ENCODE measurements at regions not wholly inside any gene's neighbourhood (a gene's known extent, or its start where the extent isn't known, plus 50 kb on each side); places are given as distances from the start of the nearest gene placed in this dataset.

GRCh38 chr13:38490657-38491056 is 141.0 kb downstream of the UFM1 start:
- no peak for DNase-seq
- H3K36me3 ChIP-seq (ENCODE audit: control insufficient read depth in 3 of 3, insufficient read depth in 2 of 3, low read depth in 1 of 3, low read length in 3 of 3) = no peaks in the 10 kb centered on the region
- WGBS, 3 donors = 58 to 60% (median 59%) methylated on average over 3 of the region's 3 CpGs
- no peaks in the 10 kb centered on the region for H3K9me3 ChIP-seq (ENCODE audit: control insufficient read depth in 2 of 2, insufficient read depth in 1 of 2, low read depth in 1 of 2, low read length in 1 of 2)
- no peaks in the 10 kb centered on the region for H3K4me1 ChIP-seq (ENCODE audit: control insufficient read depth in 3 of 3, insufficient read depth in 2 of 3, low read depth in 1 of 3, low read length in 2 of 3)
- no peak overlapping the region for H3K27ac ChIP-seq (ENCODE audit: low read depth in 1 of 3, low read length in 2 of 3)
- H3K4me3 ChIP-seq (ENCODE audit: low read depth in 1 of 3, low read length in 3 of 3) = no peak overlapping the region
- no peak for FAIRE-seq
- no peaks in the 10 kb centered on the region for H3K27me3 ChIP-seq (ENCODE audit: control insufficient read depth in 3 of 3, insufficient read depth in 3 of 3, low read length in 3 of 3)

- Histone ChIP-seq H3K27me3 (ENCODE audit: control insufficient read depth in 3 of 3, insufficient read depth in 3 of 3, low read length in 3 of 3) (no peaks in the 10 kb centered on the region), H3K27ac (ENCODE audit: low read depth in 1 of 3, low read length in 2 of 3) (no peak overlapping the region), H3K4me3 (ENCODE audit: low read depth in 1 of 3, low read length in 3 of 3) (no peak overlapping the region), H3K9me3 (ENCODE audit: control insufficient read depth in 2 of 2, insufficient read depth in 1 of 2, low read depth in 1 of 2, low read length in 1 of 2) (peaks cover 0 to 3% of the 10 kb centered on the region in 2 donors), H3K36me3 (ENCODE audit: control insufficient read depth in 3 of 3, insufficient read depth in 2 of 3, low read depth in 1 of 3, low read length in 3 of 3) (no peaks in the 10 kb centered on the region), H3K4me1 (ENCODE audit: control insufficient read depth in 3 of 3, insufficient read depth in 2 of 3, low read depth in 1 of 3, low read length in 2 of 3) (no peaks in the 10 kb centered on the region)
- FAIRE-seq (no peak), DNase-seq (no peak)
- WGBS, 3 donors = 52 to 58% (median 56%) methylated on average over 2 of the region's 2 CpGs
Observed at GRCh38 chr13:38494445-38494844, 144.8 kb downstream of the UFM1 start.

GRCh38 chr13:38496917-38497316 is 147.3 kb downstream of the UFM1 start:
- 36 to 60% (median 40%) methylated on average over 2 of the region's 2 CpGs for WGBS, 3 donors
- no peak for FAIRE-seq
- Histone ChIP-seq H3K27me3 (ENCODE audit: control insufficient read depth in 3 of 3, insufficient read depth in 3 of 3, low read length in 3 of 3) (no peaks in the 10 kb centered on the region), H3K4me3 (ENCODE audit: low read depth in 1 of 3, low read length in 3 of 3) (no peak overlapping the region), H3K36me3 (ENCODE audit: control insufficient read depth in 3 of 3, insufficient read depth in 2 of 3, low read depth in 1 of 3, low read length in 3 of 3) (no peaks in the 10 kb centered on the region), H3K9me3 (ENCODE audit: control insufficient read depth in 2 of 2, insufficient read depth in 1 of 2, low read depth in 1 of 2, low read length in 1 of 2) (peaks cover 0 to 3% of the 10 kb centered on the region in 2 donors), H3K4me1 (ENCODE audit: control insufficient read depth in 3 of 3, insufficient read depth in 2 of 3, low read depth in 1 of 3, low read length in 2 of 3) (no peaks in the 10 kb centered on the region), H3K27ac (ENCODE audit: low read depth in 1 of 3, low read length in 2 of 3) (no peak overlapping the region)
- no peak for DNase-seq

GRCh38 chr13:38498271-38498670 is 148.6 kb downstream of the UFM1 start:
- WGBS, 3 donors = 93 to 94% (median 94%) methylated on average over 5 of the region's 5 CpGs
- H3K36me3 ChIP-seq (ENCODE audit: control insufficient read depth in 3 of 3, insufficient read depth in 2 of 3, low read depth in 1 of 3, low read length in 3 of 3) = no peaks in the 10 kb centered on the region

GRCh38 chr13:38514575-38514974 is 164.9 kb downstream of the UFM1 start:
- Histone ChIP-seq H3K4me3 (ENCODE audit: low read depth in 1 of 3, low read length in 3 of 3) (no peak overlapping the region), H3K36me3 (ENCODE audit: control insufficient read depth in 3 of 3, insufficient read depth in 2 of 3, low read depth in 1 of 3, low read length in 3 of 3) (no peaks in the 10 kb centered on the region), H3K4me1 (ENCODE audit: control insufficient read depth in 3 of 3, insufficient read depth in 2 of 3, low read depth in 1 of 3, low read length in 2 of 3) (peaks cover 0 to 4% (median 0%) of the 10 kb centered on the region in 3 donors), H3K9me3 (ENCODE audit: control insufficient read depth in 2 of 2, insufficient read depth in 1 of 2, low read depth in 1 of 2, low read length in 1 of 2) (no peaks in the 10 kb centered on the region), H3K27ac (ENCODE audit: low read depth in 1 of 3, low read length in 2 of 3) (no peak overlapping the region), H3K27me3 (ENCODE audit: control insufficient read depth in 3 of 3, insufficient read depth in 3 of 3, low read length in 3 of 3) (no peaks in the 10 kb centered on the region)
- DNase-seq = no peak
- WGBS, 3 donors = 34 to 85% (median 63%) methylated on average over 1 of the region's 1 CpG
- FAIRE-seq = no peak

More at GRCh38 chr13:38498271-38498670, 148.6 kb downstream of the UFM1 start:
- Histone ChIP-seq H3K4me1 (ENCODE audit: control insufficient read depth in 3 of 3, insufficient read depth in 2 of 3, low read depth in 1 of 3, low read length in 2 of 3) (no peaks in the 10 kb centered on the region), H3K27ac (ENCODE audit: low read depth in 1 of 3, low read length in 2 of 3) (no peak overlapping the region), H3K27me3 (ENCODE audit: control insufficient read depth in 3 of 3, insufficient read depth in 3 of 3, low read length in 3 of 3) (no peaks in the 10 kb centered on the region), H3K4me3 (ENCODE audit: low read depth in 1 of 3, low read length in 3 of 3) (no peak overlapping the region), H3K9me3 (ENCODE audit: control insufficient read depth in 2 of 2, insufficient read depth in 1 of 2, low read depth in 1 of 2, low read length in 1 of 2) (peaks cover 0 to 3% of the 10 kb centered on the region in 2 donors)
- FAIRE-seq = no peak
- DNase-seq = no peak

GRCh38 chr13:38518328-38518727 is 168.5 kb upstream of the FREM2 start:
- no peak overlapping the region for H3K4me3 ChIP-seq (ENCODE audit: low read depth in 1 of 3, low read length in 3 of 3)
- FAIRE-seq (no peak), DNase-seq (peak in 1 of 2 donors; percentile 8)
- H3K9me3 ChIP-seq (ENCODE audit: control insufficient read depth in 2 of 2, insufficient read depth in 1 of 2, low read depth in 1 of 2, low read length in 1 of 2) = no peaks in the 10 kb centered on the region
- H3K4me1 ChIP-seq (ENCODE audit: control insufficient read depth in 3 of 3, insufficient read depth in 2 of 3, low read depth in 1 of 3, low read length in 2 of 3) = peaks cover 0 to 4% (median 0%) of the 10 kb centered on the region in 3 donors
- H3K27ac ChIP-seq (ENCODE audit: low read depth in 1 of 3, low read length in 2 of 3) = no peak overlapping the region
- no peaks in the 10 kb centered on the region for H3K27me3 ChIP-seq (ENCODE audit: control insufficient read depth in 3 of 3, insufficient read depth in 3 of 3, low read length in 3 of 3)
- WGBS, 3 donors = 36 to 71% (median 49%) methylated on average over 4 of the region's 4 CpGs
- H3K36me3 ChIP-seq (ENCODE audit: control insufficient read depth in 3 of 3, insufficient read depth in 2 of 3, low read depth in 1 of 3, low read length in 3 of 3) = no peaks in the 10 kb centered on the region

- 66 to 74% (median 73%) methylated on average over 6 of the region's 6 CpGs for whole genome bisulfite sequencing, 3 donors
Observed at GRCh38 chr13:38519229-38519911, 167.5 kb upstream of the FREM2 start.

GRCh38 chr13:38520041-38520440 is 166.8 kb upstream of the FREM2 start:
- no peak overlapping the region for H3K4me3 ChIP-seq (ENCODE audit: low read depth in 1 of 3, low read length in 3 of 3)
- no peak overlapping the region for H3K27ac ChIP-seq (ENCODE audit: low read depth in 1 of 3, low read length in 2 of 3)
- peaks cover 0 to 4% (median 0%) of the 10 kb centered on the region in 3 donors for H3K4me1 ChIP-seq (ENCODE audit: control insufficient read depth in 3 of 3, insufficient read depth in 2 of 3, low read depth in 1 of 3, low read length in 2 of 3)
- DNase-seq (peak in 1 of 2 donors; percentile 32), FAIRE-seq (no peak)
- no peaks in the 10 kb centered on the region for H3K27me3 ChIP-seq (ENCODE audit: control insufficient read depth in 3 of 3, insufficient read depth in 3 of 3, low read length in 3 of 3)
- no peaks in the 10 kb centered on the region for H3K36me3 ChIP-seq (ENCODE audit: control insufficient read depth in 3 of 3, insufficient read depth in 2 of 3, low read depth in 1 of 3, low read length in 3 of 3)
- WGBS, 3 donors = 49 to 74% (median 52%) methylated on average over 5 of the region's 5 CpGs
- no peaks in the 10 kb centered on the region for H3K9me3 ChIP-seq (ENCODE audit: control insufficient read depth in 2 of 2, insufficient read depth in 1 of 2, low read depth in 1 of 2, low read length in 1 of 2)

More at GRCh38 chr13:38519229-38519911, 167.5 kb upstream of the FREM2 start:
- no peak overlapping the region for H3K27ac ChIP-seq (ENCODE audit: low read depth in 1 of 3, low read length in 2 of 3)
- no peaks in the 10 kb centered on the region for H3K9me3 ChIP-seq (ENCODE audit: control insufficient read depth in 2 of 2, insufficient read depth in 1 of 2, low read depth in 1 of 2, low read length in 1 of 2)
- no peaks in the 10 kb centered on the region for H3K27me3 ChIP-seq (ENCODE audit: control insufficient read depth in 3 of 3, insufficient read depth in 3 of 3, low read length in 3 of 3)
- DNase-seq (no peak), FAIRE-seq (no peak)
- no peaks in the 10 kb centered on the region for H3K36me3 ChIP-seq (ENCODE audit: control insufficient read depth in 3 of 3, insufficient read depth in 2 of 3, low read depth in 1 of 3, low read length in 3 of 3)
- peaks cover 0 to 4% (median 0%) of the 10 kb centered on the region in 3 donors for H3K4me1 ChIP-seq (ENCODE audit: control insufficient read depth in 3 of 3, insufficient read depth in 2 of 3, low read depth in 1 of 3, low read length in 2 of 3)
- H3K4me3 ChIP-seq (ENCODE audit: low read depth in 1 of 3, low read length in 3 of 3) = no peak overlapping the region

GRCh38 chr13:38527140-38527539 is 159.7 kb upstream of the FREM2 start:
- no peak for DNase-seq
- Histone ChIP-seq H3K4me1 (ENCODE audit: control insufficient read depth in 3 of 3, insufficient read depth in 2 of 3, low read depth in 1 of 3, low read length in 2 of 3) (no peaks in the 10 kb centered on the region), H3K27ac (ENCODE audit: low read depth in 1 of 3, low read length in 2 of 3) (no peak overlapping the region), H3K9me3 (ENCODE audit: control insufficient read depth in 2 of 2, insufficient read depth in 1 of 2, low read depth in 1 of 2, low read length in 1 of 2) (no peaks in the 10 kb centered on the region), H3K36me3 (ENCODE audit: control insufficient read depth in 3 of 3, insufficient read depth in 2 of 3, low read depth in 1 of 3, low read length in 3 of 3) (no peaks in the 10 kb centered on the region), H3K4me3 (ENCODE audit: low read depth in 1 of 3, low read length in 3 of 3) (no peak overlapping the region), H3K27me3 (ENCODE audit: control insufficient read depth in 3 of 3, insufficient read depth in 3 of 3, low read length in 3 of 3) (no peaks in the 10 kb centered on the region)
- WGBS, 3 donors = 56 to 78% (median 70%) methylated on average over 5 of the region's 5 CpGs
- no peak for FAIRE-seq
